NCI-H146 treated with DMSO at 0.1 percent for 48 hours (cell line): ENCODE measurements at regions not wholly inside any gene's neighbourhood (a gene's known extent, or its start where the extent isn't known, plus 50 kb on each side); places are given as distances from the start of the nearest gene placed in this dataset.

Source experiments
- DNase-seq: peaks from one replicate; lab custom pipeline; 2025; ENCODE audit not compliant: unreplicated experiment; lab: John Stamatoyannopoulos, UW

GRCh38 chr13:24006520-24007248 is 109.4 kb upstream of the C1QTNF9B start:
- DNase-seq: no peak

GRCh38 chr13:24007979-24008620 is 110.8 kb upstream of the C1QTNF9B start:
- no peak for DNase-seq

GRCh38 chr13:24008679-24009078 is 111.4 kb upstream of the C1QTNF9B start:
- DNase-seq: no peak

GRCh38 chr13:24011266-24011665 is 114.0 kb upstream of the C1QTNF9B start:
- DNase-seq: no peak

GRCh38 chr13:24012648-24013047 is 115.3 kb upstream of the C1QTNF9B start:
- DNase-seq: no peak

- no peak for DNase-seq
These were observed 115.9 kb upstream of the C1QTNF9B start for GRCh38 chr13:24013189-24013588.

GRCh38 chr13:24016046-24016445 is 118.7 kb upstream of the C1QTNF9B start:
- no peak for DNase-seq

GRCh38 chr13:24022568-24022967 is 125.3 kb upstream of the C1QTNF9B start:
- no peak for DNase-seq

- DNase-seq: no peak
These were observed 125.8 kb upstream of the C1QTNF9B start for GRCh38 chr13:24023073-24023472.

- no peak for DNase-seq
These were observed 130.2 kb upstream of the C1QTNF9B start for GRCh38 chr13:24027494-24027893.

GRCh38 chr13:24032252-24032651 is 128.3 kb upstream of the SPATA13 start:
- DNase-seq: no peak

- no peak for DNase-seq
These were observed 127.8 kb upstream of the SPATA13 start for GRCh38 chr13:24032674-24033073.

GRCh38 chr13:24033527-24034302 is 126.8 kb upstream of the SPATA13 start:
- DNase-seq: no peak

GRCh38 chr13:24035411-24035810 is 125.1 kb upstream of the SPATA13 start:
- no peak for DNase-seq

GRCh38 chr13:24036115-24036514 is 124.4 kb upstream of the SPATA13 start:
- no peak for DNase-seq

- no peak for DNase-seq
These were observed 122.1 kb upstream of the SPATA13 start for GRCh38 chr13:24038405-24038804.

- peak; percentile 51 for DNase-seq
These were observed 121.6 kb upstream of the SPATA13 start for GRCh38 chr13:24038841-24039330.

GRCh38 chr13:24039621-24040475 is 120.7 kb upstream of the SPATA13 start:
- DNase-seq: no peak

- peak; percentile 80 for DNase-seq
These were observed 119.7 kb upstream of the SPATA13 start for GRCh38 chr13:24040835-24041234.

GRCh38 chr13:24041651-24042225 is 118.8 kb upstream of the SPATA13 start:
- no peak for DNase-seq
